ENCODE measurements at regions not wholly inside any gene's neighbourhood (a gene's known extent, or its start where the extent isn't known, plus 50 kb on each side); places are given as distances from the start of the nearest gene placed in this dataset.

DNA sequence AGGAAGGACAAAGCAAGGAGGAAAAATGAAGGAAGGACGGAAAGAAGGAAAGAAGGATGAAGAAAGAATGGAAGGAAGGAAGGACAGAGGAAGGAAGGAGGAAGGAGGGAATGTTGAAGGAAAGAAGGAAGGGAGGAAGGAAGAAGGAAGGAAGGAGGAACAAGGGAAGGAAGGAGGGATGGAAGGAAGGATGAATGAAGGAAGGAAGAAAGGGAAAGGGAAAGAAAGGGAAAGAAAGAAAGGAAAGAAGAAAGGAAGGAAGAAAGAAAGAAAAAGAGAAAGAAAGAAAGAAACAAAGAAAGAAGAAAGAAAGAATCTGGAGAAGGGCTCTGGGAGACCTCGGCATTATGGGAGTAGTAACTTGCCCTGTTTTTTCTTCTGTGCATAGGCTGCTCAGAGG lies 70.8 kb upstream of the SHISA3 start:
- TF ChIP-seq CTCF (conservative IDR thresholded peaks at IDR 0.05; ENCODE audit: low read length) (no peak), EZH2phosphoT487 (IDR thresholded peaks at IDR 0.05; ENCODE audit: borderline replicate concordance) (no peak)
